22Rv1 (cell line): ENCODE measurements at regions not wholly inside any gene's neighbourhood (a gene's known extent, or its start where the extent isn't known, plus 50 kb on each side); places are given as distances from the start of the nearest gene placed in this dataset.
"Not testable (repeated sequence)": the region's sequence is repeated elsewhere in the genome, so short reads cannot be mapped to it uniquely, and the experiment has no call there.

ENCODE experiments used
- H3K27ac ChIP-seq: fragments of 450-650 bp; 2 replicates; pipeline ENCODE4 v1.5.1; 2017
- ZFX ChIP-seq: fragments of 450-650 bp; IDR thresholded peaks from 2 replicates; pipeline ENCODE4 v1.6.1; 2017; ENCODE audit warnings: antibody characterized with exemption, borderline replicate concordance
- TF ChIP-seq, protein P1 (sequence below): fragments of 450-650 bp; IDR thresholded peaks from 2 replicates; pipeline ENCODE4 v1.5.1; 2017; ENCODE audit warnings: mild to moderate bottlenecking

DNA sequence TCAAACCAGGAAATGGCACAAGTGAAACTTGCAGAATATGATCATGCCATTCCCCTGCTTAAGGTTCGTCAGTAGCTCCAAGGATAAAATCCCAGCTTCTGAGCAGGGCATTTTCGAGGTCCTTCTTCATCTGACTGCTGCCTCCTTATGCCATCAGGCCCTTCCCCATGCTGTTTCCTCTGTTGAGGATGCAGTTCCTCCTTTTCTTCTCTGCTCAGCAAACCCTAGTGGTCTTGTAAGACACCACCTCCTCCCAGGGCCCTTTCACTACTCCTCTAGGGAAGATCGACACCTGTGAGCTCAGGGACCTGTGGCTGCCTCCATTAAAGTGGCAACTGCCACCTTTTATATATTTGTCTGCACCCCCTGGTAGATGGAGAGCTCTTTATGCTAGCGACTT, 62.1 kb upstream of the JUN start:
- no peak for TF ChIP-seq ZFX
- TF ChIP-seq, protein P1, sequence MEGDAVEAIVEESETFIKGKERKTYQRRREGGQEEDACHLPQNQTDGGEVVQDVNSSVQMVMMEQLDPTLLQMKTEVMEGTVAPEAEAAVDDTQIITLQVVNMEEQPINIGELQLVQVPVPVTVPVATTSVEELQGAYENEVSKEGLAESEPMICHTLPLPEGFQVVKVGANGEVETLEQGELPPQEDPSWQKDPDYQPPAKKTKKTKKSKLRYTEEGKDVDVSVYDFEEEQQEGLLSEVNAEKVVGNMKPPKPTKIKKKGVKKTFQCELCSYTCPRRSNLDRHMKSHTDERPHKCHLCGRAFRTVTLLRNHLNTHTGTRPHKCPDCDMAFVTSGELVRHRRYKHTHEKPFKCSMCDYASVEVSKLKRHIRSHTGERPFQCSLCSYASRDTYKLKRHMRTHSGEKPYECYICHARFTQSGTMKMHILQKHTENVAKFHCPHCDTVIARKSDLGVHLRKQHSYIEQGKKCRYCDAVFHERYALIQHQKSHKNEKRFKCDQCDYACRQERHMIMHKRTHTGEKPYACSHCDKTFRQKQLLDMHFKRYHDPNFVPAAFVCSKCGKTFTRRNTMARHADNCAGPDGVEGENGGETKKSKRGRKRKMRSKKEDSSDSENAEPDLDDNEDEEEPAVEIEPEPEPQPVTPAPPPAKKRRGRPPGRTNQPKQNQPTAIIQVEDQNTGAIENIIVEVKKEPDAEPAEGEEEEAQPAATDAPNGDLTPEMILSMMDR: no peak
- no peak overlapping the region for H3K27ac ChIP-seq

- H3K27ac ChIP-seq: no peak overlapping the region
- TF ChIP-seq ZFX: no peak
- TF ChIP-seq, protein P1: no peak
These were observed 65.1 kb upstream of the JUN start for GRCh38 chr1:58848818-58849411.

- H3K27ac ChIP-seq: no peak overlapping the region
- no peak for TF ChIP-seq ZFX
- TF ChIP-seq, protein P1: no peak
These were observed 65.7 kb upstream of the JUN start for GRCh38 chr1:58849551-58849950.

DNA sequence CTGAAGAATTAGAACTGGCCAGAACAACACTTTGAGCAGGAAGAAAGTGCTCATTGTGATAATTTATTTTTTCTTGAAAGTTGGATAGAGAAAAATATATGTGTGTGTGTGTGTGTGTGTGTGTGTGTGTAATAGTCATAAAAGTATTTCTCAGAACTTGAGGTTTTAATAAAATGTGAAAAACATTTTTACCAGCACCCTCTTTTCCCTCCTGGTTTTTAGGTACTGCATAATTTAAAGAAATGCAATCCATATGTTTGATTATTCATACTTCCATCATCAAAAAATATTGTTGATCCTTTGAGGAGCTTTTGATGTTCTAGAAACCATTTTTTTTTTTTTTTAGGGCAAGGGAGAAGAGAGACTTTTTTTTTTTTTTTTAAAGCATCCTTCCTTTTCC, 66.8 kb upstream of the JUN start:
- TF ChIP-seq, protein P1: no peak
- TF ChIP-seq ZFX: no peak
- no peak overlapping the region for H3K27ac ChIP-seq

- H3K27ac ChIP-seq: no peak overlapping the region
- TF ChIP-seq, protein P1: no peak
- no peak for TF ChIP-seq ZFX
These were observed 69.1 kb upstream of the JUN start for GRCh38 chr1:58852731-58853485.

GRCh38 chr1:58854576-58854975, 70.7 kb upstream of the JUN start:
- TF ChIP-seq, protein P1: no peak
- no peak for TF ChIP-seq ZFX
- no peak overlapping the region for H3K27ac ChIP-seq

GRCh38 chr1:58855274-58856165, 71.7 kb upstream of the JUN start:
- TF ChIP-seq, protein P1: no peak
- no peak for TF ChIP-seq ZFX
- H3K27ac ChIP-seq: no peak overlapping the region

- H3K27ac ChIP-seq: not testable (repeated sequence)
These were observed 72.4 kb upstream of the JUN start for GRCh38 chr1:58856281-58856680.
